ENCODE measurements at regions not wholly inside any gene's neighbourhood (a gene's known extent, or its start where the extent isn't known, plus 50 kb on each side); places are given as distances from the start of the nearest gene placed in this dataset.
A peak's percentile ranks its signal among the peaks of the same experiment; 100 is the strongest.
"Not testable (repeated sequence)": the region's sequence is repeated elsewhere in the genome, so short reads cannot be mapped to it uniquely, and the experiment has no call there.

GRCh38 chr1:149713513-149713912 lies 69.0 kb upstream of the FCGR1A start:
- CTCF ChIA-PET (ENCODE audit: low intra/inter-chr PET ratio, low total read pairs); intact Hi-C loops (cut with micrococcal nuclease; ENCODE audit: unreplicated experiment); FAIRE-seq; H3K9me3 ChIP-seq (ENCODE audit: low read length); H3K27me3 ChIP-seq (ENCODE audit: control insufficient read depth in 1 of 2, insufficient read depth in 2 of 2, low read length in 2 of 2); in situ Hi-C loops (cut with HindIII; ENCODE audit: extremely low pct_ligation_motif_present, low pct_unique_long_range_greater_than_20kb); H3K27ac ChIP-seq (ENCODE audit: extremely low read length, insufficient read depth, low read length); H3K9ac ChIP-seq (ENCODE audit: insufficient read depth, low read depth, low read length); H3K4me1 ChIP-seq (ENCODE audit: insufficient read depth, low read length); H2AFZ ChIP-seq (ENCODE audit: low read length); H4K20me1 ChIP-seq (ENCODE audit: insufficient read depth, low read length); POLR2A ChIA-PET; BruUV-seq (replicated peaks); H3K79me2 ChIP-seq (ENCODE audit: insufficient read depth, low read length); H3K36me3 ChIP-seq (replicated peaks in 1 of 2; ENCODE audit: control insufficient read depth in 1 of 2, insufficient read depth in 2 of 2, low read length in 2 of 2); DNase-seq (ENCODE audit: low spot score): not testable (repeated sequence)
- Histone ChIP-seq H3K4me3 (replicated peaks in 1 of 3; ENCODE audit: insufficient read depth in 1 of 3, low read depth in 2 of 3, low read length in 3 of 3) (peak overlapping the region in 2 of 3 experiments; percentile 51 to 65; a peak in 4 of 6 replicates), H3K4me2 (ENCODE audit: low read depth, low read length) (peak overlapping the region; percentile 42; the same call in 1 of the 2 replicates)
- no CpG with 5 or more reads among the region's 6 CpGs for WGBS (ENCODE audit: low lambda C conversion rate)
- ATAC-seq = peak; percentile 74

GRCh38 chr1:149713952-149714351 lies 68.5 kb upstream of the FCGR1A start:
- BruUV-seq (replicated peaks); H3K9ac ChIP-seq (ENCODE audit: insufficient read depth, low read depth, low read length); H2AFZ ChIP-seq (ENCODE audit: low read length); H3K36me3 ChIP-seq (replicated peaks in 1 of 2; ENCODE audit: control insufficient read depth in 1 of 2, insufficient read depth in 2 of 2, low read length in 2 of 2); CTCF ChIA-PET (ENCODE audit: low intra/inter-chr PET ratio, low total read pairs); H3K27me3 ChIP-seq (ENCODE audit: control insufficient read depth in 1 of 2, insufficient read depth in 2 of 2, low read length in 2 of 2); DNase-seq (ENCODE audit: low spot score); H3K9me3 ChIP-seq (ENCODE audit: low read length); H3K27ac ChIP-seq (ENCODE audit: extremely low read length, insufficient read depth, low read length); intact Hi-C loops (cut with micrococcal nuclease; ENCODE audit: unreplicated experiment); POLR2A ChIA-PET; H3K4me1 ChIP-seq (ENCODE audit: insufficient read depth, low read length); H4K20me1 ChIP-seq (ENCODE audit: insufficient read depth, low read length); H3K4me3 ChIP-seq (replicated peaks in 1 of 3; ENCODE audit: insufficient read depth in 1 of 3, low read depth in 2 of 3, low read length in 3 of 3); H3K79me2 ChIP-seq (ENCODE audit: insufficient read depth, low read length); H3K4me2 ChIP-seq (ENCODE audit: low read depth, low read length); in situ Hi-C loops (cut with HindIII; ENCODE audit: extremely low pct_ligation_motif_present, low pct_unique_long_range_greater_than_20kb): not testable (repeated sequence)
- FAIRE-seq (peak; percentile 70), ATAC-seq (peak; percentile 78)
- 0% methylated on average over 1 of the region's 4 CpGs for WGBS (ENCODE audit: low lambda C conversion rate)

- H3K27ac ChIP-seq (ENCODE audit: extremely low read length, insufficient read depth, low read length); BruUV-seq (replicated peaks); H3K9ac ChIP-seq (ENCODE audit: insufficient read depth, low read depth, low read length); POLR2A ChIA-PET; H3K4me3 ChIP-seq (replicated peaks in 1 of 3; ENCODE audit: insufficient read depth in 1 of 3, low read depth in 2 of 3, low read length in 3 of 3); ATAC-seq; H2AFZ ChIP-seq (ENCODE audit: low read length); H3K36me3 ChIP-seq (replicated peaks in 1 of 2; ENCODE audit: control insufficient read depth in 1 of 2, insufficient read depth in 2 of 2, low read length in 2 of 2); H4K20me1 ChIP-seq (ENCODE audit: insufficient read depth, low read length); H3K4me1 ChIP-seq (ENCODE audit: insufficient read depth, low read length); H3K79me2 ChIP-seq (ENCODE audit: insufficient read depth, low read length); intact Hi-C loops (cut with micrococcal nuclease; ENCODE audit: unreplicated experiment); CTCF ChIA-PET (ENCODE audit: low intra/inter-chr PET ratio, low total read pairs); H3K4me2 ChIP-seq (ENCODE audit: low read depth, low read length); in situ Hi-C loops (cut with HindIII; ENCODE audit: extremely low pct_ligation_motif_present, low pct_unique_long_range_greater_than_20kb); FAIRE-seq; H3K27me3 ChIP-seq (ENCODE audit: control insufficient read depth in 1 of 2, insufficient read depth in 2 of 2, low read length in 2 of 2); DNase-seq (ENCODE audit: low spot score); H3K9me3 ChIP-seq (ENCODE audit: low read length): not testable (repeated sequence)
- WGBS (ENCODE audit: low lambda C conversion rate) = no CpG with 5 or more reads among the region's 3 CpGs
Observed at GRCh38 chr1:149724618-149725302, 57.7 kb upstream of the FCGR1A start.

GRCh38 chr1:149726688-149727087 lies 55.8 kb upstream of the FCGR1A start:
- H3K9me3 ChIP-seq (ENCODE audit: low read length); H3K4me1 ChIP-seq (ENCODE audit: insufficient read depth, low read length); POLR2A ChIA-PET; in situ Hi-C loops (cut with HindIII; ENCODE audit: extremely low pct_ligation_motif_present, low pct_unique_long_range_greater_than_20kb); H3K27me3 ChIP-seq (ENCODE audit: control insufficient read depth in 1 of 2, insufficient read depth in 2 of 2, low read length in 2 of 2); H3K4me3 ChIP-seq (replicated peaks in 1 of 3; ENCODE audit: insufficient read depth in 1 of 3, low read depth in 2 of 3, low read length in 3 of 3); H3K36me3 ChIP-seq (replicated peaks in 1 of 2; ENCODE audit: control insufficient read depth in 1 of 2, insufficient read depth in 2 of 2, low read length in 2 of 2); H3K4me2 ChIP-seq (ENCODE audit: low read depth, low read length); H3K27ac ChIP-seq (ENCODE audit: extremely low read length, insufficient read depth, low read length); DNase-seq (ENCODE audit: low spot score); BruUV-seq (replicated peaks); H4K20me1 ChIP-seq (ENCODE audit: insufficient read depth, low read length); H2AFZ ChIP-seq (ENCODE audit: low read length); H3K79me2 ChIP-seq (ENCODE audit: insufficient read depth, low read length); CTCF ChIA-PET (ENCODE audit: low intra/inter-chr PET ratio, low total read pairs); intact Hi-C loops (cut with micrococcal nuclease; ENCODE audit: unreplicated experiment); H3K9ac ChIP-seq (ENCODE audit: insufficient read depth, low read depth, low read length); FAIRE-seq; ATAC-seq: not testable (repeated sequence)
- no CpG with 5 or more reads among the region's 4 CpGs for WGBS (ENCODE audit: low lambda C conversion rate)

Measured in HepG2 (cell line).